HG02870 (cell line): ENCODE measurements at regions not wholly inside any gene's neighbourhood (a gene's known extent, or its start where the extent isn't known, plus 50 kb on each side); places are given as distances from the start of the nearest gene placed in this dataset.
"Not testable (repeated sequence)": the region's sequence is repeated elsewhere in the genome, so short reads cannot be mapped to it uniquely, and the experiment has no call there.

Experiments
- ATAC-seq: cut with Tn5 transposase; IDR thresholded peaks from one replicate; pipeline ENCODE4 v1.9.1; 2021; ENCODE audit warnings: mild to moderate bottlenecking, moderate library complexity; ENCODE audit not compliant: unreplicated experiment

- ATAC-seq = no peak
These were observed 317.8 kb downstream of the SH2D4B start for GRCh38 chr10:80855348-80855971.

DNA sequence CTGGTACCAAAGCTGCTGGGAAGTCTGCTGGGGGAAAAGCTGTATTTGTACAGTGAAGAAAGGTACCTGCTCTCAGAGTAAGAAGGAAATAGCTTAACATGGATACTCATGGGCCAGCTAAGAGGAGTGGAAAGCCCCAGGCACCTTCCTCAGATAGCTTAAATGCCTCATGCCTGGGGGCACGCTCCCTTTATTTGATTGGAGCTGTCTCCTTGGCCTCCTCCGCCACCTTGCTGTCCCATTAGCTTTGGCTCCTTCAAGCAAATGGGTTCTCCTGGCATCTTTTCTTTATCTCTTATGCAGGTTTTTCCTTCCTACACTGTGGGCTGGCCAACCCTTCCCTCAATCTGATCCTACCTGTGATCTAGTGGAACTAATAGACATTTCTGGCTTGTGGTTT lies 318.5 kb downstream of the SH2D4B start:
- no peak for ATAC-seq

DNA sequence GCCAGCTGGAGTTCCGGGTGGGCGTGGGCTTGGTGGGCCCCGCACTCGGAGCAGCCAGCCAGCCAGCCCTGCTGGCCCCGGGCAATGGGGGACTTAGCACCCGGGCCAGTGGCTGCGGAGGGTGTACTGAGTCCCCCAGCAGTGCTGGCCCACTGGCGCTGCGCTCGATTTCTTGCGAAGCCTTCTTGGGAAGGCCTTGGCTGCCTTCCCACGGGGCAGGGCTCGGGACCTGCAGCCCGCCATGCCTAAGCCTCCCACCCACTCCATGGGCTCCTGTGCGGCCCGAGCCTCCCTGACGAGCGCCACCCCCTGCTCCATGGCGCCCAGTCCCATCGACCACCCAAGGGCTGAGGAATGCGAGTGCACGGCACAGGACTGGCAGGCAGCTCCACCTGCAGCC lies 321.6 kb downstream of the SH2D4B start:
- ATAC-seq = not testable (repeated sequence)

DNA sequence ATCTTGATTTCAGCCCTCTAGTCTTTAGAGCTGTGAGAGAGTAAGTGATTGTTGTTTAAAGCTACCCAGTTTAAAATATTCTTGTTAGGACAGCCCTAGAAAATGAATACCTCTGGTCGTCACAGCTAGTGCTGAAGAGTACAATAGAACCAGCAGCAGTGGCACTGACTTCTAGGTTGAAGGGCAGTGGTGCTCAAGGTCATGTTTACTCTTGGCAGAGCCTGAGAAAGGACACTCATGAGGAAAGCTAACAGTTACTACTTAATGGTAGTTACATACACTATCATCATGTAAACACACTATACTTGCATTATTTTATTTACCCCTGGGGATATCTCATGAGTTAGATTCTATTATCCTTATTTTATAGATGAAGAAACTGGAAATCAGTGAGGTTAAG lies 323.0 kb downstream of the SH2D4B start:
- ATAC-seq = no peak

DNA sequence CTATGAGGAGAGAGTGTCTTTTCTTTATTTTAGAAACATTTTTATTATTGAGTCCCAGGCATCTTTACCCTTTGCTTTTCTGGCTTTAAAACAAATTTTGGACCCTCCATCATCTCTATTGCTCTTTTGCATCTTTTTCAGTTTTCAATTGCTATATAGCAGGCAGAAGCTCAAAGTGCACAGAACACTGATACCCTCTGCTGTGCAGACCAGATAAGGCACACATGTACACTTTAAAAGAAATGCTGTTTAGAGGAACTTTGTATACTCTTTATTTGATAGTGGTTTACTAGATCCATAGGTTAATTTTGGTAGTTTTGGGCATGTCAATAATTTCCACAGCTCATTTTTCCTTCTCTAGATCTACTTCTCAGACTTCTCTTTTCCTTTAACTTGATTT lies 324.2 kb downstream of the SH2D4B start:
- no peak for ATAC-seq

DNA sequence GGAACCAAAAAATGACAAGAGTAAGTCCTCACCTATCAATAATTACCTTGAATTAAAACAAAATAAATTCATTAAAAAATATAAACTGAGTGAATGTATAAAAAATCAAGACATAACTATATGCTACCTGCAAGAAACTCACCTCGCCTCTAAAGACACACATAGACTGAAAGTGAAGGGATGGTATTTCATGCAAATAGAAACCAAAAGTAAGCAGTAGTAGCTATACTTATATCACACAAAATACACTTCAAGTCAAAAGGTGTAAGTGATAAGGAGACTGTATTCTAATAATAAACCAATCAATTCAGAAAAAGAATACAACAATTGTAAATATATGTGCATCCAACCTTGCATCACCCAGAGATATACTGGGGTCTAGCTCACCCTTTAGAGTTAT lies 332.6 kb downstream of the SH2D4B start:
- ATAC-seq = peak; percentile 80

GRCh38 chr10:80871083-80871482 lies 333.4 kb downstream of the SH2D4B start:
- ATAC-seq = peak; percentile 48

DNA sequence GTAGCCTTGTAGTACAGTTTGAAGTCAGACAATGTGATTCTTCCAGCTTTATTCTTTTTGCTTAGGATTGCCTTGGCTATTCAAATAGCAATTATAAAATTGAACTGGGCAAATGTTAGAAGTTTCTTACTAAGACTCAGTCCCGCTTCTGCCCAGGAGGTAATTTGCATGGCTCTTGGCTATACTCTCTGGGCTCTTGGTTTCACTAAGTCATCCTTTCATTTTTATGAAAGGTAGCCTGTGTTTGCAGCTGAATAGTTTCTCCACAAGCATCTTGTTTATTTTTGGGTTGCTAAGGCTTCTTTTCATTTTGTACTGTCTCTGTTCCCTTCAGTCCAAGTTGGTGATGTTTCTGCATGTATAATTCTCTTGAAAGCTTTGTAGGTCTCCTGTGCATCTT lies 340.6 kb downstream of the SH2D4B start:
- no peak for ATAC-seq

- no peak for ATAC-seq
These were observed 352.4 kb downstream of the SH2D4B start for GRCh38 chr10:80890146-80890545.

- no peak for ATAC-seq
These were observed 355.6 kb downstream of the SH2D4B start for GRCh38 chr10:80893256-80893655.

GRCh38 chr10:80894311-80894791 lies 356.6 kb downstream of the SH2D4B start:
- no peak for ATAC-seq

DNA sequence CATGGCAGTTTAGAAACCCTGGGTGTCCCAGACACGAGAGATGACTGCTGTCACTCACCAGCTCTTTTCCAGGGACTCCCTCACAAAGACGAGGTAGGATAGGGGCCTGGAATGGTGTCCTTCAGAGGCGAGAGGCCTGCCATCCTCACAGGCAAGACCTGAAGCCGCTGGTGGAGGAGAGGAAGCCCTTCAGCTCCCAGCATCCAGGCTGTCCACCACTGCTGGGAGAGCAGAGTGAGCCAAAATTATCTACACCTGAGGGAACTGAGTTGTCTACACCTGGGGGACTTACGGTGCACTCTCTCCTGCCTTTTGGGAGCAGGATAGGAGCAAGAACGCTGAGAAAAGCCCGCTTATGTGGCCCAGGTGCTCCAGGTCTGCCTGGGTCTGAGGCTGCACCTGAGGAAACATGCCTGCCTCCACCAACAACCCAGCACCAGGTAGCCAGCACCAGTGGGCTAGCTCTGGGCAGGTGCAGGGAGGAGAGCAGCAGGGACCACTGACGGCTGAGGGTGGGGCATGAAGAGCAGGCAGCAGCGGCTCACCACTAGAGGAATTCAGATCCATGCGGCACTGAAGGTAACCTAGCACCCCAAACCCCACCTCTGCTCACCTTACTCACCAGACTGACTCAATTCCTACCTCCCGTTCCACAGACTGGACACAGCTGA lies 357.2 kb downstream of the SH2D4B start:
- no peak for ATAC-seq

- ATAC-seq = no peak
These were observed 358.4 kb downstream of the SH2D4B start for GRCh38 chr10:80896076-80896475.

DNA sequence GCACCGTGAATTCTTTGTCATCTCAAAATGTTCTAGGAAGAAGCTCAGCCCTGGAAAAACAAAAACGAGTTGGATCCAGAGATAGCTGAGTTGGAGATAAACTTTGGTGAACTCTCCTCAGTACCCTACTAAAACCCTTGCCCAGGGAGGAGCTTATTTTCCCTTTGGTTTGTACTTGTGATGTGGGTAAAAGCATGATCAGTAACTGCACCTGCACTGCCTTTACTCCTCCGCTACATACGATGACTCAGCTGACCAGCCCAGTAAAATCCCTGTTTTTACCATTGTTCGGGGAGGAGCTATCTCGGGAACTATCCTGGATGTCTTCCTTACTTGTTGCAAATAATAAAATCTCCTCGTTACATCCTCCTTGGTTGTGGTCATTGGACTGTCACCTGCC lies 359.3 kb downstream of the SH2D4B start:
- ATAC-seq = no peak

DNA sequence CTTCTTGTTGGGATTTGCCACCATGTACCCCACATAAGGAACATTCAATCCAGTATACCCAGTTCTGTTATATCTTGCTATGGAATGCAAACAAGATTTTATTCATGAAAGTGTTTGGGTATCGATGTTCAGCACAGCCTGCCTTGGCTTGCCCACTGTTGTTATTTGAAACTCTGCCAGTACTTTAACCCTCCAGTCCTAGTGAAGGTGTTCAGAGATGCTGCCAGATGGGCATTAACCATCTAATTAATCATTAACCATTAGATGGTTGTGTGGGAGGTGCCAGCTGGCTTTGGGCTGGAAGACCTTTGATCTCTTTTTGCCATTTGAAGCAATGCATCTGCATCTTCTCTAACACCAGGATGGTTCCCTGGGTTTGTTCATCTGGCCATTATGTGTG lies 363.0 kb downstream of the SH2D4B start:
- ATAC-seq = no peak

- no peak for ATAC-seq
These were observed 370.9 kb downstream of the SH2D4B start for GRCh38 chr10:80908611-80909010.

GRCh38 chr10:80909254-80909653 lies 371.6 kb downstream of the SH2D4B start:
- no peak for ATAC-seq

- no peak for ATAC-seq
These were observed 379.9 kb downstream of the SH2D4B start for GRCh38 chr10:80917636-80918035.

DNA sequence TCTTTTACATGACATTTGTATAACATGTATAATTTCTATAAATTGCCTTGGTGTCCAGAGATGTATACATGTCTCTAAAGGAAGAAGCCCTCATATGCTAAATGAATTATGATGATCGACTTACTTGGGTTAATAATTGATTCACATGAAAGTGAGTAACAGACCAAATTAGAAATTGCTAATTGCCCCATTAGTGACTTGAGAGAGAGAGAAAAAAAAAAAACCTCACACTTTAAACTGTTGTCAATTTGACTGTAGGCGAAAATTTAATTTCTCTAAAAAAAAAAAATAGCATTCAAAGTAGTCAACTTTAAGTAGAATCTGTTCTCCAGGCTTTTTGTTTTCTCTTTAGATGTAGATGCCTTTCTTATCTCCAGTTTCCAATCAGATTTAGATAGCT lies 383.3 kb downstream of the SH2D4B start:
- ATAC-seq = no peak

DNA sequence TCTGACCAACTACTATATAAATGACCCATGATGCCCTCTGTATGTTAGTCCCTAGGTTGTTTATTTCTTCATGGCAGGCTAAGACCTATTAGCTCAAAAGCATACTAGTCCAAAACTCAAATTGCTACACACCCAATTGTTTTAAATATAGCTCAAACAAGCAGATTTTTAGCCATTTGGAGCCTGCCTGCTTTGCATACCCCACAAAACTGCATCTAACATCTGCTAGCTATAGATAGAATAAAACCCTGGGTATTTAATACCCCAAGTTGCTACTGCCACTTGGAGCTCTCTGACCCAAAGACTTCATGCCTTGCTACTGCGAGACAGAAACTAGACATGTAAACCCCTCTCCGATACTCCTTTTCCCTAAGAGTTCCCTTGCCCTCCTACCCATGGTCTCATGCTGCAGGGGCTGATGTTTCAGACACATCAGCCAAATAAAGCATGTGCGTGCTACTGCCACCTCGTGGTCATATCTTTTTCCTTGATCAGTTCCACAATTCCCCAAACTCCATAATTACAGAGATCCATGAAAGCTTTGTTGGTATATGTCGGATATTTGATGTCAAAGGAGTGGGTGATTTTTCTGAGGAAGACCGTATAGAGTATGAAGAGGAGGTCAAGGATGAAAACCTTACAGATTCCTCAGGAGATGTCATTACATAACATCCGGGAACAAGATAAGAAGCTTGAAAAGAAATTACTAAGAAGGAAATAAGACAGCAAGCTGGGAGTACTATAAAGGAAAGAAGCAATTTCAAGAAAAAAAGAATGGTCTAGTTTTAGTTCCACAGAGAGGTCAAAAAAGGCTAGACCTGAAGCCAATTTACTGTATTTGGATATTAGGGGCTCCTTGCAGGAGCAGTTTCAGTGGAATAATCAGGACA lies 386.6 kb downstream of the SH2D4B start:
- ATAC-seq = no peak

- ATAC-seq = no peak
These were observed 389.8 kb downstream of the SH2D4B start for GRCh38 chr10:80927419-80928078.
